GM13977 (cell line): ENCODE measurements at regions not wholly inside any gene's neighbourhood (a gene's known extent, or its start where the extent isn't known, plus 50 kb on each side); places are given as distances from the start of the nearest gene placed in this dataset.

Experiments
- DNase-seq: peaks from one replicate; pipeline ENCODE4 v3.0.0; 2012; ENCODE audit warnings: low spot score
- in situ Hi-C: fragments of 300-500 bp; cut with MboI; formaldehyde crosslinking; loops from one replicate; pipeline ENCODE4 v1.12.0; 2022; ENCODE audit warnings: low sequenced_read_pairs, low pct_unique_long_range_greater_than_20kb, mixed read lengths, inconsistent platforms; ENCODE audit not compliant: unreplicated experiment
- TF ChIP-seq, protein P1 (sequence below): IDR thresholded peaks from 2 replicates; pipeline ENCODE4 v1.5.1; 2012; ENCODE audit warnings: mild to moderate bottlenecking, control low read depth; ENCODE audit not compliant: insufficient read depth; ENCODE audit errors: extremely low read depth, missing control alignments

DNA sequence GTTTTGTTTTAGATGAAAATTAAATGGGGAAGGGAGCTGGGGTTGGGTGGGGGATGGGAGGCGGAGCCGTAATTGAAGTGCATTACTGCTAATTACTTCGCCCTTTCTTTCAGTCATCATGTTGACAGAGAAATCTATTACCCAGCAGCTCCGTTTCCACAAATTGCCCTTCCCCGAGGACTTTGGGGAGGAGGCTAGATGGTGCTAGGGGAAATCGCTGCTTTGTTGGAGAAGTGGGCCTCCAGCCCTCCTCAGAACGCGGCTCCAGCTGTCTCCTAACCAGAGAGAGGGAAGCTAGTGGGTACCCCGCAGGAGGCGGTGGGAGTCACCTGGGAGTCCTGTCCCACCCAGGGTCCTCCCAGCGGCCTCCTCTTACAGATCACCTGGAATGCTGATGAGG, 130.9 kb upstream of the MYCN start:
- in situ Hi-C loops: no loop called here
- TF ChIP-seq, protein P1, sequence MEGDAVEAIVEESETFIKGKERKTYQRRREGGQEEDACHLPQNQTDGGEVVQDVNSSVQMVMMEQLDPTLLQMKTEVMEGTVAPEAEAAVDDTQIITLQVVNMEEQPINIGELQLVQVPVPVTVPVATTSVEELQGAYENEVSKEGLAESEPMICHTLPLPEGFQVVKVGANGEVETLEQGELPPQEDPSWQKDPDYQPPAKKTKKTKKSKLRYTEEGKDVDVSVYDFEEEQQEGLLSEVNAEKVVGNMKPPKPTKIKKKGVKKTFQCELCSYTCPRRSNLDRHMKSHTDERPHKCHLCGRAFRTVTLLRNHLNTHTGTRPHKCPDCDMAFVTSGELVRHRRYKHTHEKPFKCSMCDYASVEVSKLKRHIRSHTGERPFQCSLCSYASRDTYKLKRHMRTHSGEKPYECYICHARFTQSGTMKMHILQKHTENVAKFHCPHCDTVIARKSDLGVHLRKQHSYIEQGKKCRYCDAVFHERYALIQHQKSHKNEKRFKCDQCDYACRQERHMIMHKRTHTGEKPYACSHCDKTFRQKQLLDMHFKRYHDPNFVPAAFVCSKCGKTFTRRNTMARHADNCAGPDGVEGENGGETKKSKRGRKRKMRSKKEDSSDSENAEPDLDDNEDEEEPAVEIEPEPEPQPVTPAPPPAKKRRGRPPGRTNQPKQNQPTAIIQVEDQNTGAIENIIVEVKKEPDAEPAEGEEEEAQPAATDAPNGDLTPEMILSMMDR: no peak
- DNase-seq: no peak

- TF ChIP-seq, protein P1: no peak
- in situ Hi-C loops: no loop called here
- DNase-seq: no peak
These were observed 129.7 kb upstream of the MYCN start for GRCh38 chr2:15810477-15811150.

DNA sequence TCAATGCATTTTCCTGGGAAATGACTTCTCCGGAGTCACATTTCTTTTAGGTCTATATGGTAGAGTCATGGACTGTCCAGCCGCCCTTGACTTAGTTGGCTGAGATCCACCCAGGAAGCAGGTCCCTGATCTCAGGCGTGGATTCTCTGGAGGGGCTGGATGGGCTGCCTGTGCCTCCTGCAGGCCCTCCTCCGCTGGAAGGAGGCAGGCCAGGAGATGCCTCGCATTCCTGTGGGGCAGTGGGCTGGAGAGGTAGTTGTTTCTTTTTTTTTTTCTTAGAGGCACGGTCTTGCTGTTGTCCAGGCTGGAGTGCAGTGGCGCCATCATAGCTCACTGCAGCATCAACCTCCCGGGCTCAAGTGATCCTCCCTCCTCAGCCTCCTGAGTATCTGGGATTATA, 129.0 kb upstream of the MYCN start:
- TF ChIP-seq, protein P1: no peak
- DNase-seq: no peak
- in situ Hi-C loops: no loop called here

- in situ Hi-C loops: no loop called here
- TF ChIP-seq, protein P1: no peak
- no peak for DNase-seq
These were observed 128.1 kb upstream of the MYCN start for GRCh38 chr2:15812187-15812780.

- in situ Hi-C loops: no loop called here
- TF ChIP-seq, protein P1: no peak
- no peak for DNase-seq
These were observed 126.7 kb upstream of the MYCN start for GRCh38 chr2:15813481-15814266.

DNA sequence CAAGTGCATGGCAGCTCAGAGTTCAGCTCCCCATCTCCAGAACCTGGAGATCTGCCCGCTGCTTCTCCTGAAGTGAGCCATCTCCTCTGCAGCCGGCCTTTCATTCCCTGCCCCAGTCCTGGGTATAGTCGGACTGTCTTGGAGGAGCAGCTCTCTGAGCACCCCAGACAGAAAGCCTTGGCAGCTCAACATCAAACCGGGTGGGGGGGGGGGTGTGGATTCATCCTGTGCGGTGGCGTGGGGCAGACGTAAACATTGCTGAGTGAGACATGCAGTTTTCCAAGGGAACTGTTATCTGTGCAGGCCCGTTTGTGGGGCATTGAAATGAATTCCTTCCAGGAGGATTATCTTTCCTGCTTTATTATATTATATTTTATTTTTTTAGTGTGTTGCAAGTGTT, 125.9 kb upstream of the MYCN start:
- no peak for DNase-seq
- in situ Hi-C loops: no loop called here
- TF ChIP-seq, protein P1: no peak
